Activated CD4-positive, alpha-beta memory T cell treated with anti-CD3 and anti-CD28 coated beads for 36 hours (primary cell): ENCODE measurements at regions not wholly inside any gene's neighbourhood (a gene's known extent, or its start where the extent isn't known, plus 50 kb on each side); places are given as distances from the start of the nearest gene placed in this dataset.

ENCODE experiments used
- CTCF ChIA-PET: fragments of 350-600 bp; sonication (Branson Sonifier 250); formaldehyde crosslinking; loops from one replicate; lab custom pipeline; 2021; ENCODE audit warnings: antibody characterized with exemption, inconsistent platforms; lab: Charles Lee
- POLR2A ChIA-PET: fragments of 350-600 bp; sonication (Branson Sonifier 250); formaldehyde crosslinking; loops from one replicate; lab custom pipeline; 2021; ENCODE audit warnings: antibody characterized with exemption; lab: Charles Lee
- DNase-seq: peaks from one replicate; pipeline ENCODE4 v3.0.0-alpha.2; 2020
- H3K27ac Mint-ChIP-seq: one replicate; pipeline ENCODE4 v1.8.0; 2021; ENCODE audit warnings: mixed read lengths
- H3K27me3 Mint-ChIP-seq: one replicate; pipeline ENCODE4 v1.8.0; 2021; ENCODE audit warnings: mixed read lengths
- H3K36me3 Mint-ChIP-seq: one replicate; pipeline ENCODE4 v1.8.0; 2021; ENCODE audit warnings: mixed read lengths
- H3K4me1 Mint-ChIP-seq: one replicate; pipeline ENCODE4 v1.8.0; 2021; ENCODE audit warnings: low read depth, mixed read lengths
- H3K4me3 Mint-ChIP-seq: one replicate; pipeline ENCODE4 v1.8.0; 2021; ENCODE audit warnings: mild to moderate bottlenecking, mixed read lengths
- H3K9me3 Mint-ChIP-seq: one replicate; pipeline ENCODE4 v1.8.0; 2021; ENCODE audit warnings: mixed read lengths
- intact Hi-C: fragments of 100-400 bp; cut with micrococcal nuclease; formaldehyde crosslinking; loops from one replicate; pipeline ENCODE4 v1.15.1; 2023

GRCh38 chr1:69258842-69259241, 308.9 kb upstream of the LRRC7 start:
- Mint-ChIP-seq H3K27me3 (no peaks in the 10 kb centered on the region), H3K4me3 (no peak overlapping the region), H3K9me3 (peaks cover 5% of the 10 kb centered on the region), H3K36me3 (no peaks in the 10 kb centered on the region), H3K27ac (no peak overlapping the region), H3K4me1 (no peaks in the 10 kb centered on the region)
- no peak for DNase-seq
- POLR2A ChIA-PET = no interaction called here
- intact Hi-C loops = no loop called here
- CTCF ChIA-PET = no interaction called here

- no peaks in the 10 kb centered on the region for H3K27me3 Mint-ChIP-seq
- intact Hi-C loops = no loop called here
- H3K27ac Mint-ChIP-seq = no peak overlapping the region
- ChIA-PET POLR2A (no interaction called here), CTCF (no interaction called here)
- DNase-seq = no peak
- no peaks in the 10 kb centered on the region for H3K36me3 Mint-ChIP-seq
- H3K9me3 Mint-ChIP-seq = peaks cover 4% of the 10 kb centered on the region
- no peaks in the 10 kb centered on the region for H3K4me1 Mint-ChIP-seq
- H3K4me3 Mint-ChIP-seq = no peak overlapping the region
Measured at GRCh38 chr1:69263921-69264391, 303.8 kb upstream of the LRRC7 start.

GRCh38 chr1:69269491-69269890, 298.2 kb upstream of the LRRC7 start:
- no peak overlapping the region for H3K27ac Mint-ChIP-seq
- H3K36me3 Mint-ChIP-seq = no peaks in the 10 kb centered on the region
- H3K27me3 Mint-ChIP-seq = no peaks in the 10 kb centered on the region
- POLR2A ChIA-PET = no interaction called here
- peaks cover 2% of the 10 kb centered on the region for H3K9me3 Mint-ChIP-seq
- H3K4me1 Mint-ChIP-seq = no peaks in the 10 kb centered on the region
- no peak overlapping the region for H3K4me3 Mint-ChIP-seq
- no peak for DNase-seq
- intact Hi-C loops = no loop called here
- CTCF ChIA-PET = no interaction called here

- Mint-ChIP-seq H3K4me3 (no peak overlapping the region), H3K9me3 (peaks cover 2% of the 10 kb centered on the region), H3K36me3 (no peaks in the 10 kb centered on the region), H3K27me3 (no peaks in the 10 kb centered on the region), H3K27ac (no peak overlapping the region), H3K4me1 (no peaks in the 10 kb centered on the region)
- no peak for DNase-seq
- ChIA-PET POLR2A (no interaction called here), CTCF (no interaction called here)
- intact Hi-C loops = no loop called here
Measured at GRCh38 chr1:69271587-69272125, 296.1 kb upstream of the LRRC7 start.

GRCh38 chr1:69272684-69273083, 295.0 kb upstream of the LRRC7 start:
- Mint-ChIP-seq H3K27me3 (no peaks in the 10 kb centered on the region), H3K27ac (no peak overlapping the region), H3K4me1 (no peaks in the 10 kb centered on the region), H3K36me3 (no peaks in the 10 kb centered on the region), H3K9me3 (no peaks in the 10 kb centered on the region), H3K4me3 (no peak overlapping the region)
- CTCF ChIA-PET = no interaction called here
- no peak for DNase-seq
- POLR2A ChIA-PET = no interaction called here
- intact Hi-C loops = no loop called here

GRCh38 chr1:69278923-69279322, 288.8 kb upstream of the LRRC7 start:
- Mint-ChIP-seq H3K4me3 (no peak overlapping the region), H3K27me3 (no peaks in the 10 kb centered on the region), H3K4me1 (no peaks in the 10 kb centered on the region), H3K36me3 (no peaks in the 10 kb centered on the region), H3K9me3 (peaks cover 3% of the 10 kb centered on the region), H3K27ac (no peak overlapping the region)
- ChIA-PET CTCF (no interaction called here), POLR2A (no interaction called here)
- no peak for DNase-seq
- intact Hi-C loops = no loop called here

GRCh38 chr1:69283516-69283915, 284.2 kb upstream of the LRRC7 start:
- intact Hi-C loops = no loop called here
- no peaks in the 10 kb centered on the region for H3K27me3 Mint-ChIP-seq
- H3K4me3 Mint-ChIP-seq = no peak overlapping the region
- ChIA-PET POLR2A (no interaction called here), CTCF (no interaction called here)
- H3K9me3 Mint-ChIP-seq = peaks cover 3% of the 10 kb centered on the region
- DNase-seq = no peak
- H3K27ac Mint-ChIP-seq = no peak overlapping the region
- no peaks in the 10 kb centered on the region for H3K36me3 Mint-ChIP-seq
- H3K4me1 Mint-ChIP-seq = no peaks in the 10 kb centered on the region

- ChIA-PET CTCF (no interaction called here), POLR2A (no interaction called here)
- H3K36me3 Mint-ChIP-seq = no peaks in the 10 kb centered on the region
- H3K4me3 Mint-ChIP-seq = no peak overlapping the region
- no peaks in the 10 kb centered on the region for H3K4me1 Mint-ChIP-seq
- H3K27ac Mint-ChIP-seq = no peak overlapping the region
- DNase-seq = no peak
- H3K9me3 Mint-ChIP-seq = peaks cover 3% of the 10 kb centered on the region
- intact Hi-C loops = no loop called here
- H3K27me3 Mint-ChIP-seq = no peaks in the 10 kb centered on the region
Measured at GRCh38 chr1:69284508-69284907, 283.2 kb upstream of the LRRC7 start.

GRCh38 chr1:69288416-69288815, 279.3 kb upstream of the LRRC7 start:
- Mint-ChIP-seq H3K36me3 (no peaks in the 10 kb centered on the region), H3K4me1 (no peaks in the 10 kb centered on the region), H3K9me3 (peaks cover 2% of the 10 kb centered on the region), H3K4me3 (no peak overlapping the region), H3K27me3 (no peaks in the 10 kb centered on the region), H3K27ac (no peak overlapping the region)
- DNase-seq = no peak
- intact Hi-C loops = no loop called here
- CTCF ChIA-PET = no interaction called here
- POLR2A ChIA-PET = no interaction called here

GRCh38 chr1:69290291-69290690, 277.4 kb upstream of the LRRC7 start:
- Mint-ChIP-seq H3K4me1 (no peaks in the 10 kb centered on the region), H3K27ac (no peak overlapping the region), H3K36me3 (no peaks in the 10 kb centered on the region), H3K27me3 (no peaks in the 10 kb centered on the region), H3K4me3 (no peak overlapping the region), H3K9me3 (peaks cover 2% of the 10 kb centered on the region)
- CTCF ChIA-PET = no interaction called here
- no peak for DNase-seq
- POLR2A ChIA-PET = no interaction called here
- intact Hi-C loops = no loop called here

- DNase-seq = no peak
- intact Hi-C loops = no loop called here
- no peaks in the 10 kb centered on the region for H3K36me3 Mint-ChIP-seq
- no peak overlapping the region for H3K4me3 Mint-ChIP-seq
- H3K9me3 Mint-ChIP-seq = peaks cover 2% of the 10 kb centered on the region
- no peaks in the 10 kb centered on the region for H3K27me3 Mint-ChIP-seq
- CTCF ChIA-PET = no interaction called here
- no peaks in the 10 kb centered on the region for H3K4me1 Mint-ChIP-seq
- H3K27ac Mint-ChIP-seq = no peak overlapping the region
- POLR2A ChIA-PET = no interaction called here
Measured at GRCh38 chr1:69291541-69291940, 276.2 kb upstream of the LRRC7 start.

GRCh38 chr1:69292833-69293232, 274.9 kb upstream of the LRRC7 start:
- ChIA-PET CTCF (no interaction called here), POLR2A (no interaction called here)
- Mint-ChIP-seq H3K36me3 (no peaks in the 10 kb centered on the region), H3K4me1 (no peaks in the 10 kb centered on the region), H3K27ac (no peak overlapping the region), H3K9me3 (peaks cover 2% of the 10 kb centered on the region), H3K27me3 (no peaks in the 10 kb centered on the region), H3K4me3 (no peak overlapping the region)
- intact Hi-C loops = no loop called here
- no peak for DNase-seq

GRCh38 chr1:69294171-69294570, 273.6 kb upstream of the LRRC7 start:
- ChIA-PET POLR2A (no interaction called here), CTCF (no interaction called here)
- no peaks in the 10 kb centered on the region for H3K36me3 Mint-ChIP-seq
- no peak overlapping the region for H3K27ac Mint-ChIP-seq
- peaks cover 6% of the 10 kb centered on the region for H3K9me3 Mint-ChIP-seq
- no peak overlapping the region for H3K4me3 Mint-ChIP-seq
- intact Hi-C loops = no loop called here
- H3K4me1 Mint-ChIP-seq = no peaks in the 10 kb centered on the region
- H3K27me3 Mint-ChIP-seq = no peaks in the 10 kb centered on the region
- DNase-seq = no peak
